MCF 10A (cell line): ENCODE measurements at regions not wholly inside any gene's neighbourhood (a gene's known extent, or its start where the extent isn't known, plus 50 kb on each side); places are given as distances from the start of the nearest gene placed in this dataset.
"Not testable (repeated sequence)": the region's sequence is repeated elsewhere in the genome, so short reads cannot be mapped to it uniquely, and the experiment has no call there.

Experiments used
- BruUV-seq: library from RNA; stranded (reverse); fragments of 400-500 nt; replicated peaks from 2 replicates; lab custom pipeline; 2021; lab: Mats Ljungman, UMichigan
- CTCF ChIA-PET: fragments of 300-600 bp; sonication (Branson Sonifier 250); formaldehyde crosslinking; extraction: SDS; loops from one replicate; lab custom pipeline; 2021; ENCODE audit warnings: antibody characterized with exemption, inconsistent platforms; lab: Yijun Ruan, JAX
- POLR2A ChIA-PET: fragments of 300-600, 350-650 bp; sonication (Branson Sonifier 250); formaldehyde crosslinking; extraction: SDS; loops from one replicate; lab custom pipeline; 2020; ENCODE audit warnings: antibody characterized with exemption, inconsistent platforms; lab: Yijun Ruan, JAX
- DNase-seq: peaks from one replicate; pipeline ENCODE4 v3.0.0-alpha.2; 2018; ENCODE audit not compliant: unreplicated experiment
- H3K27ac Mint-ChIP-seq: one replicate; pipeline ENCODE4 v1.8.0; 2022; ENCODE audit warnings: mild to moderate bottlenecking, low read depth, mixed read lengths; ENCODE audit not compliant: unreplicated experiment
- H3K27me3 Mint-ChIP-seq: one replicate; pipeline ENCODE4 v1.8.0; 2022; ENCODE audit warnings: mixed read lengths; ENCODE audit not compliant: insufficient read depth, unreplicated experiment
- H3K36me3 Mint-ChIP-seq: one replicate; pipeline ENCODE4 v1.8.0; 2022; ENCODE audit warnings: mild to moderate bottlenecking, moderate library complexity, mixed read lengths; ENCODE audit not compliant: insufficient read depth, unreplicated experiment
- H3K4me1 Mint-ChIP-seq: one replicate; pipeline ENCODE4 v1.8.0; 2022; ENCODE audit warnings: mixed read lengths; ENCODE audit not compliant: insufficient read depth, unreplicated experiment
- H3K4me3 Mint-ChIP-seq: one replicate; pipeline ENCODE4 v1.8.0; 2022; ENCODE audit warnings: mild to moderate bottlenecking, moderate library complexity, mixed read lengths; ENCODE audit not compliant: unreplicated experiment
- H3K9me3 Mint-ChIP-seq: one replicate; pipeline ENCODE4 v1.8.0; 2022; ENCODE audit warnings: mixed read lengths; ENCODE audit not compliant: unreplicated experiment
- intact Hi-C: fragments of 100-400 bp; cut with micrococcal nuclease; formaldehyde crosslinking; loops from 2 replicates; pipeline ENCODE4 v1.14.1; 2022
- TF ChIP-seq, protein P1 (sequence below): fragments of 200-600 bp; IDR thresholded peaks from one replicate; pipeline ENCODE4 v1.8.0; 2022; ENCODE audit warnings: antibody characterized with exemption, mild to moderate bottlenecking; ENCODE audit not compliant: unreplicated experiment

- CTCF ChIA-PET, H3K4me3 Mint-ChIP-seq: not testable (repeated sequence)
Measured at GRCh38 chr10:71108042-71108441, 104.3 kb upstream of the UNC5B start.

GRCh38 chr10:71112138-71112785, 100.1 kb upstream of the UNC5B start:
- BruUV-seq = no TSS peak
- Mint-ChIP-seq H3K9me3 (peaks cover 20% of the 10 kb centered on the region), H3K27me3 (peaks cover 70% of the 10 kb centered on the region), H3K27ac (no peak overlapping the region), H3K4me1 (no peaks in the 10 kb centered on the region), H3K4me3 (no peak overlapping the region), H3K36me3 (peaks cover 5% of the 10 kb centered on the region)
- TF ChIP-seq, protein P1, sequence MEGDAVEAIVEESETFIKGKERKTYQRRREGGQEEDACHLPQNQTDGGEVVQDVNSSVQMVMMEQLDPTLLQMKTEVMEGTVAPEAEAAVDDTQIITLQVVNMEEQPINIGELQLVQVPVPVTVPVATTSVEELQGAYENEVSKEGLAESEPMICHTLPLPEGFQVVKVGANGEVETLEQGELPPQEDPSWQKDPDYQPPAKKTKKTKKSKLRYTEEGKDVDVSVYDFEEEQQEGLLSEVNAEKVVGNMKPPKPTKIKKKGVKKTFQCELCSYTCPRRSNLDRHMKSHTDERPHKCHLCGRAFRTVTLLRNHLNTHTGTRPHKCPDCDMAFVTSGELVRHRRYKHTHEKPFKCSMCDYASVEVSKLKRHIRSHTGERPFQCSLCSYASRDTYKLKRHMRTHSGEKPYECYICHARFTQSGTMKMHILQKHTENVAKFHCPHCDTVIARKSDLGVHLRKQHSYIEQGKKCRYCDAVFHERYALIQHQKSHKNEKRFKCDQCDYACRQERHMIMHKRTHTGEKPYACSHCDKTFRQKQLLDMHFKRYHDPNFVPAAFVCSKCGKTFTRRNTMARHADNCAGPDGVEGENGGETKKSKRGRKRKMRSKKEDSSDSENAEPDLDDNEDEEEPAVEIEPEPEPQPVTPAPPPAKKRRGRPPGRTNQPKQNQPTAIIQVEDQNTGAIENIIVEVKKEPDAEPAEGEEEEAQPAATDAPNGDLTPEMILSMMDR = no peak
- intact Hi-C loops = no loop called here
- ChIA-PET CTCF (no interaction called here), POLR2A (no interaction called here)
- DNase-seq = no peak

More at GRCh38 chr10:71108042-71108441, 104.3 kb upstream of the UNC5B start:
- DNase-seq, BruUV-seq, H3K27ac Mint-ChIP-seq, intact Hi-C loops, H3K9me3 Mint-ChIP-seq, H3K4me1 Mint-ChIP-seq, H3K36me3 Mint-ChIP-seq: not testable (repeated sequence)
- H3K27me3 Mint-ChIP-seq = peaks cover 67% of the 10 kb centered on the region
- POLR2A ChIA-PET = interaction anchor here (0.7 kb wide), 1 partner anchor 661 kb away, joined by 3 read pairs; no protein-coding TSS in a partner anchor

DNA sequence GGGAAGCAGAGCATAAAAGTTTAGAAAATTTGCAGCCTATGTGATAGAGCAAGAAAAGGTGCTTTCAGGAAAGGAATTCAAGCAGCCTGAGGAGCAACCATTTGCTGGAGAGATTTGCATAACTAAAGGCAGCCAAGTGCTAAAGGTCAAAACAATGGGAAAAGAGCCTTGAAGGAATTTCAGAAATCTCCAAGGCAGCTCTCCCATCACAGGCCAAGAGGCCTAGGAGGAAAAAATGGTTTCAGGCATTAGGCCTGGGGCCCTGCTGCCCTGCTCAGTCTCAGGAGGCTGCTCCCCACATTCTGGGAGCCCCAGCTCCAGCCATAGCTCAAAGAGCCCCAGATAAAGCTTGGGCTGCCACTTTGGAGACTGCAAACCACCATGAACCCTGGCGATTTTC, 95.9 kb upstream of the UNC5B start:
- intact Hi-C loops = no loop called here
- no TSS peak for BruUV-seq
- Mint-ChIP-seq H3K27ac (no peak overlapping the region), H3K36me3 (peaks cover 5% of the 10 kb centered on the region), H3K4me3 (no peak overlapping the region), H3K9me3 (peaks cover 34% of the 10 kb centered on the region), H3K27me3 (peaks cover 42% of the 10 kb centered on the region), H3K4me1 (no peaks in the 10 kb centered on the region)
- TF ChIP-seq, protein P1 = no peak
- ChIA-PET CTCF (no interaction called here), POLR2A (no interaction called here)
- no peak for DNase-seq

- H3K4me3 Mint-ChIP-seq, intact Hi-C loops, H3K36me3 Mint-ChIP-seq, DNase-seq, H3K4me1 Mint-ChIP-seq, H3K27ac Mint-ChIP-seq, BruUV-seq, POLR2A ChIA-PET: not testable (repeated sequence)
- Mint-ChIP-seq H3K9me3 (peaks cover 27% of the 10 kb centered on the region), H3K27me3 (peaks cover 42% of the 10 kb centered on the region)
- CTCF ChIA-PET = interaction anchor here (0.6 kb wide), 1 partner anchor 91 kb away, joined by 3 read pairs; no protein-coding TSS in a partner anchor
Measured at GRCh38 chr10:71117589-71117988, 94.8 kb upstream of the UNC5B start.

GRCh38 chr10:71123023-71123422, 89.3 kb upstream of the UNC5B start:
- peaks cover 14% of the 10 kb centered on the region for H3K9me3 Mint-ChIP-seq
- no TSS peak for BruUV-seq
- no peak overlapping the region for H3K4me3 Mint-ChIP-seq
- POLR2A ChIA-PET = no interaction called here
- H3K27ac Mint-ChIP-seq = no peak overlapping the region
- DNase-seq = no peak
- peaks cover 61% of the 10 kb centered on the region for H3K27me3 Mint-ChIP-seq
- CTCF ChIA-PET = no interaction called here
- intact Hi-C loops = no loop called here
- H3K36me3 Mint-ChIP-seq = no peaks in the 10 kb centered on the region
- H3K4me1 Mint-ChIP-seq = no peaks in the 10 kb centered on the region
- TF ChIP-seq, protein P1 = no peak
